ENCODE measurements at regions not wholly inside any gene's neighbourhood (a gene's known extent, or its start where the extent isn't known, plus 50 kb on each side); places are given as distances from the start of the nearest gene placed in this dataset.

DNA sequence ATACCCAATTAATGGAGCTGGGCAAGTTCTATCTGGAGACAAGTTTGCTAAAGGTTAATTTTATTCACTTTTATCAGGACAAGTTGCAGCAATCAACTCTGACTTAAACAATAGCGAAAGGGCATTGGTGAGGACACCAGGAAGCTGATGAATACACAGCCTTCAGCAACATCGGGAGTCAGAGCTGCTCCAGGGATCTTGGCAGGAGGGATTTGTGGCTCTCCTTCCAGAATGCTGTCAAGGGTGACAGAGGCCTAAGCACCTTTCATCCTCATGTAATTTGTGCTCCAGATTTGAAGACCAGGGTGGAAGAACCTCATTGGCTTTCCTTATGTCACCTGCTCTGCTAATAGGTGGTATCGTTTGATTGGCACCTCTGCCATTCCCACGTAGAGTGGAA lies 485.6 kb downstream of the NPIPA7 start:
- ChIA-PET CTCF (no interaction called here), POLR2A (no interaction called here)

DNA sequence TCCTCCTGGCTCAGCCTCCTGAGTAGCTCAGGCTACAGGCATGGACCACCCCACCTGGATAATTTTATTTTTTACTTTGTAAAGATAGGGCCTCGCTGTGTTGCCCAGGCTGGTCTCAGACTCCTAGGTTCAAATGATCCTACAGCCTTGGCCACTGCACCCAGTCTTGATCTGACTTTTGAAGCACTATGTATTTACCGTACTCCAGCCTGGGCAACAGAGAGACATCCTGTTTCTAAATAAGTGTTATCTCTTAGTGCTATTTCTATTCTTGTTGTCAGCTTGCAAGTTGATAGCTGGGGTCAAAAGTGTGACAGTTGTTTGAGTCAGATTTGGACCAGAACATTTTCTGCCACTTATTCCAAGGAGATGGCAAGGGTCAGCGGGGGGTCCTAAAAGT lies 486.4 kb downstream of the NPIPA7 start:
- CTCF ChIA-PET: no interaction called here

DNA sequence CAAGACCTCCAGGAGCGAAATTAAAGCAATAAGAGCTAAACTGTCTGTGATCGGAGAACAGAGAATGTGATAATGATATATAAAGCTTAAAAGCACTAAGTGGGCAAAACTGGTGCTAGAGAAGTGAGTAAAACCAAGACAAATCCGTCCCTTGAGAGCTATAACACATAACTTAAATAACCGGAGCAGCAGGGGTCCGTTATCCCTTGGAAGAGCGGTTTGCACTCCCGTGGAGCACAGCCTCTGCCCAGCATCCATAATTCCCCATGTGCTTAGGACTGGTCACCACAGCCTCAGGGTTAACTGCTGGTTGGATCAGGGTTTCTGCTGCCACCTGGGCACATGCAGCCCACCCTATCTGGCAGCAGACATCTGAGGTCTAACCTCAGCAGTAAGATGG lies 489.0 kb downstream of the NPIPA7 start:
- ChIA-PET CTCF (no interaction called here), POLR2A (no interaction called here)

More for the DNA sequence above, 486.4 kb downstream of the NPIPA7 start:
- POLR2A ChIA-PET: no interaction called here

DNA sequence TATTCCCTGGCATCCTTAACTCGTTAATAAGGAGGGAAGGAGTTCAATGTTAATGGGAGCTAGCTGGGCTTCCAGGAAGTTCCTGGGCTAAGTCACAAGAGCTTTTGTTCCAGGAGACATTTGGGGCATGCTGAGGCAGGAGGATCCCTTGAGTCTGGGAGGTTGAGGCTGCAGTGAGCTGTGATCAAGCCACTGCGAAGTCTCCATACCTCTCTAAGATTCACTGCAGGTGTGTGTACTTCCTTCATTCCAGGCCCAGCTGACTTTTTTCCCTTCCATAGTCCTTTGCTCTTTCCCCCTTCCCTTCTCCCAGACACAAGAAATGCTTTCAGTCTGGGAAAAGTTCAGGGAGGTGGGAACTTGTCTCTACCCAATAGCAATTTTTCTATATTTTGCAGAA lies 489.8 kb downstream of the NPIPA7 start:
- CTCF ChIA-PET: no interaction called here
- POLR2A ChIA-PET: interaction anchor here (0.7 kb wide), 1 partner anchor 529 kb away, joined by 3 read pairs; no protein-coding TSS in a partner anchor

DNA sequence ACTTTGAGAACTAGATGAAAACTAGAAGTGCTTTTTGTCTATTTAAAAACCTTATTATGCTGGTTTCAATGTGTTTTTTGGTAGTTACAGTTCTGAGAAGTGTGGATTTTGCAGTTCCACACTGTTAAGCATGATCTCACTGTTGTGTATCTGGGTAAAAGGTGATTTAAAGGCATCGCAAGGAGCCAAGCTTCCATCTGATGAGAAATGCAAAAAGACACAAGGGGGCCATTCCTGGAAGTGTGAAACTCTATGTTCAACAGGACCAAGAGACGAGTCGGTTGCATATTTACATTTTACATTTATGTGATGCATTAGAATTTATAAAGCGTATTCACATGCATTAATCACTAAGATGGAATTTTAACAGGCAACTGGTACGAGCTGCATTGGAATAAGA lies 490.8 kb downstream of the NPIPA7 start:
- CTCF ChIA-PET: no interaction called here
- POLR2A ChIA-PET: no interaction called here

DNA sequence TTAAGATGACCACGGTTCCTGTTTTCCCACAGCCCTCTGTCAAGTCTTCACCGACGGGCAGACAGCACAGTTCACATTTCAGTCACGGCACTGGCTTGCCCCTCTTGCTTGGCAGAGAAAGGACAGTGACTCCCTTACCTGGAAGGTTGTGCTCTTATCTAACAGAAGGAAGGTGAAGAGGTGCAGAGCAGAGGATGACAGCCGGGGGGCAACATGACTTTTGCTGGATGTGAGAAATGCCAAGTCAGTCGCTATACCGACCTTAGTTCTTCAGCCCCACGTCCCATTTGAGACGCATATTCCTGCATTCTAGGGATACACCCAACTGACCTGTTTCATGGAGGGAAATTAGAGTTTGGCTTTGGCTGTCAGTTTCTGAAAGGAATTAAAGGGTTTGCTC lies 492.3 kb downstream of the NPIPA7 start:
- ChIA-PET CTCF (no interaction called here), POLR2A (no interaction called here)

DNA sequence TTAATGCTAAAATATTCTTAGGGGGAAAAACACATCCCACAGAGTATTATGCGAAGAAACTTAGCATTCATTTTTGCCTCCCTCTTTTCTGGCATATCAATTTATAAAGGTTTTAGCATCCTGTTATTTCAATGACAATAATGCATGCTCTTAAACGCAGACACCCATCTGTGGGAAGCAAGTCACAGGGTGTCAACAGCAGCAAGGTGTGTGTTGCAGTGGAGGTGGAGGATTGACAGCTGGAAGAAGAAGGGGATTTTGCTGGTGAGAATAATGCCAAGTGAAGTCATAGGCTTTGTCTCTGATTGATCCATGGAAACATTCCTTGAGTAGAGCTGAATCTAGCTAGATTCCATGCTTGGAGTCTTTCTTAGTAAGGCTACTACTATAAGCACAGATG lies 498.1 kb downstream of the NPIPA7 start:
- CTCF ChIA-PET: no interaction called here

DNA sequence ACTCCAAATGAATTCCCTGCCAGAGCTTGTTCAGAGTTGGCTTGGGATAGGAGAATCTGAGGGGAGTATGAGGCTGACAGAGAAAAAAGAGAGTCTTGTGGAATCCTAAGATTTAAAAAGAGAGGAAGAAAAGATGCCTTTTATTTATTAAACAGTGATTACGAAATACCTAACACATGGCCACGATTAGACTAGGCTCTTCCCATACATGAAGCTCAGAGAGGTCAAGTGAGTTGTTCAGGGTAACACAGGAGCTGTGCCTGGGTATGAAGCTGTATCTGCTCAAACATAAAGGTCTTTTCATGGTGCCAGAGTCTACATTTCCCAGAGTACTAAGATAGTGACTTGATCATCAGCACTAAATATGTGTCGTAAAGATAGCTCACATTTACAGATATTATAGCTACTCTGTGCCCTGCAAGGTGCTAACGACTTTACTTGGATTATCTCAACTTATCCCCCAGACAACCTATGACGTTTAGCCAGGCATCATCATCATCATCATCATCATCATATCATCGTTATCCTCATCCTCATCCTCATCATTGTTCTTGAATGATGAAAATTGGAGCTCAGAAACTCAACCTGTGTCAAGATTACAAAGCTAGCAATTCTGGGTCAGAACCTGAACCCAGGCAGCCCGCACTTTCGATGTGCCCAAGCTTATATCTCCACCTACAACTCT lies 500.8 kb downstream of the NPIPA7 start:
- ChIA-PET CTCF (no interaction called here), POLR2A (no interaction called here)

More for the DNA sequence above, 498.1 kb downstream of the NPIPA7 start:
- POLR2A ChIA-PET: no interaction called here

DNA sequence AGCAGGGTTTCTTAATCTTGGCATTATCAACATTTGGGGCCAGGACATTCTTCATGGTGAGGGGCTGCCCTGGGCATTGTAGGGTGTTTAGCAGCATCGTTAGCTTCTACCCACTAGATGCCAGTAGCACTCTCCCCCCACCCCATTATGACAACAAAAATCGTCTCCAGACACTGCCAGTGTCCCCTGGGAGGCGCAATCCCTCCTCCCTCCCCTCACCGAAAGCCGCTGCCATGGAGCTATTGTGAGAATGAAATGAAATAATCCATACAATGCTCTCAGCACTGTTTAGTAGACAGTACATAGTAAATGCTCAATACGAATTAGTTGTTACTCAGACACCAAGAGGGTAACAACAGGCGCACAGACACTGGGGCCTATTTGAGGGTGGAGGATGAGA lies 502.9 kb downstream of the NPIPA7 start:
- ChIA-PET POLR2A (no interaction called here), CTCF (interaction anchor here (0.6 kb wide), 1 partner anchor 38 kb away, joined by 3 read pairs; no protein-coding TSS in a partner anchor)

DNA sequence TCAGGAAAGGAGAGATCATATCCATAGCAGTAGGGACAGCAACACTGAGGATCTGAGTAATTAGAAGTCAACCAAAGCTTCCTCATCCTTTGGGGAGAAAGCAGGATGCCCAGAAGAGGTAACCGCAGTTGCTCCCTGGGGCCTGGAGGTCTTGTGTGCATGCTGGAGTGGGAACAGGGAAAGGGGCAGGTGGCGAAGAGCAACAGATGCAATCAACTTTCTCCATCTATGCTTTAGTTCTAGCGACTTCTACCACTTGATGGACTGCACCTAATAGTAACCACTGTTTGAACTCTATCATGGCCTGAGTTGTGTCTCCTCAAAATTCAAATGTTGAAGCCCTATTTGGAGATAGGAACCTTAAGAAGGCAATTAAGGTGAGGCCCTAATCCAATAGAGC lies 503.8 kb downstream of the NPIPA7 start:
- POLR2A ChIA-PET: no interaction called here
- CTCF ChIA-PET: no interaction called here

DNA sequence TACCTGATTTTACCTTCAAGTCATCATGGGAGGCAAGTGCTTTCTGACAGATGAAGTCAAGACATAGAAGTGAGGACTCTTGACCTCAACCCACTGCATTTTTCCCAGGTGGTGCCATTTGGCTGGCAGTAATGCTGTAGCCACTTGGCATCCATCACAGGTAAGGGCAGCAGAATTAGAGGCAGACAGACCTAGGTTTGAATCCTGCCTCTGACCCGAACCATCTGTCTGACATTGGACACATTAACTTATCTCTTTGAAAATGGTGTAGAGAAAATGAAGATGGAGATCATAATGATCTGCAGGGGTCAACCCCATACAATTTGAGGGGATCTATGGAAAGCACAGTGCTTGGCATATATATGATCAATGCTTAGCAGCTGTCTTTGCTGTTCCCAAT lies 505.5 kb downstream of the NPIPA7 start:
- ChIA-PET POLR2A (no interaction called here), CTCF (no interaction called here)

DNA sequence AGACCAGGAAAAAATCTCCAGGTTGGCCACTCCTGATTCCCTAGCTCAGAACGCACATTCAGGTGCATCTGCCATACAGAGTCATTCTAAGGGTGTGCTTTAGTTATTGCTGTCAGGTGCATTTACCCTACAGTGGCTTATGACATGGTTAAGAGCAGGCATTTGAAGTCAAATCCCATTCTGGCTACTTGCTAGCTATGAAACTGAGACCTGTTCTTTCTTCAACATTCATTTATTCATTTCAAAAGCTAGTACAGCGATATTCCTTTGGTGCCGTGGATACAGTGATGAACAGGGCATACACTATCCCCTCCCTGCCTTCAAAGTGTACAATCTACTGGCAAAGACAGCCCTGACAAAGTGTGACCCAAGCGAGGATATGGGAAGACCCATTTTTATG lies 508.3 kb downstream of the NPIPA7 start:
- ChIA-PET POLR2A (no interaction called here), CTCF (no interaction called here)

DNA sequence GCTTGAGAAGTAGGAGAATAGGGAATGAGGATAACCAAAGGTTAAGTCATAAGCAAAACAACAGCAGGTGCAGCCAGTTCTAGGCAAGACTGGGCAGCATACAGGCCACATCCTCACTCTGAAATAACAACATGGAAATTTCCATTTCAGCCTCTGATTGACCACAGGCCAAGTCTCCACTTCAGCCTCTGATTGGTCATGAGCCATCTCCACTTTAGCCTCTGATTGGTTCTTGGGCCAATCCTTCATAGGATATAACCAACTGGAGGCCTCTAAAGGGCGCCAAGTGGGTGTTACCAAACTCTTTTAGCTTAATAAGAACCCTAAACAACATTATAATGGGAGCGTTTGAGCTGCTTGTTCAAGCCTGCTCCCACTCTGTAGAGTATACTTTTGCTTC lies 512.0 kb downstream of the NPIPA7 start:
- POLR2A ChIA-PET: no interaction called here
- CTCF ChIA-PET: no interaction called here

DNA sequence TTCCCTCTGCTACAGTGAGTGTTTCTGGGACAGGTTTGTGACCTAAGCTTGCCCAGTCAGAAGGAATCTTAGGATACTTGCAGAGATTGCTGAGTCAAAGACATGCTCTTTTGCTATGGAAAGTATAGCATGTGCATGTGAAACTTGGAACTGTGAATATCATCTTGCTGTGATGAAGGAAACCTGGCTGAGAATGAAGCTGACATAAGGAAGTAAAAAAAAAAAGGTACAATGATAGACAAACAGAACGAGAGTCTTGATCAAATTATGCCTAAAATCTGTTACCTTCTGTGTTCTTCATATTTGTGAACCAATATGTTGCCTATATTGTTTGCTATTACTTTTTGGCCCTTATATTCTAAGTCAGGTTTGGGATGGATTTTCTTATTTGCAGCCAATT lies 525.7 kb downstream of the NPIPA7 start:
- CTCF ChIA-PET: no interaction called here
- POLR2A ChIA-PET: no interaction called here

DNA sequence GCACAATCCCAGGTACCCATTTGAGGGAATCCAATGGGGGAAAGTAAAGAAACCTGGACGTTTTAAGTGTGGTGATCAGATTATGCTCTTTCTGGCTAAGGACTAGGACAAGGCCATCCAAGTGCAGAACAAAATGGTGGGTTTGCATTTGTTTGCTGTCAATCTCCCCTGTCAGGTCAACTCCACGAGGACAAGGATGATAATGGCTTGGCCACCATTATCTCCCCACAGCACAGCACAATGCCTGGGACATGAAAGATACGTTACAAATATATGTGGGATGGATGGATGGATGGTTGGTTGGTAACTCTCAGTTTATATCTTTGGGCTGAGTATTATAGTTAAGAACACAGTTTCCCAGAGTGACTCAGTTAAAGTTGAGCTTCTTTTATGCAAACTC lies 526.9 kb downstream of the NPIPA7 start:
- ChIA-PET POLR2A (no interaction called here), CTCF (no interaction called here)

DNA sequence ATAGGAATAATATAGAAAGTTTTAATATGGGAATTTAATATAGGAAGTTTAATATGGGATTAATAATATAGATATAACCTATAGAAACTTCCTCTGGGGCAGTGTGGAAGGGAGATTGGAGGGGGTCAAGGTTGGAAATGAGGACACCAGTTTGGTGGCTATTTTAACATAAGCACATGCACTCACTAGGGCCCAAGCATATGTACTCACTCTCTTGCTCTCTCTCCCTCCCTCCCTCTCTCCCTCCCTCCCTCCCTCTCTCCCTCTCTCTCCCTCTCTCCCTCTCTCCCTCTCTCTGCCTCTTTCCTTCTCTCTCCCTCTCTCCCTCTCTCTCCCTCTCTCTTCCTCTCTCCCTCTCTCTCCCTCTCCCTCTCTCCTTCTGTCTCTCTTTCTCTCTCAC lies 528.1 kb downstream of the NPIPA7 start:
- CTCF ChIA-PET: no interaction called here
- POLR2A ChIA-PET: no interaction called here

DNA sequence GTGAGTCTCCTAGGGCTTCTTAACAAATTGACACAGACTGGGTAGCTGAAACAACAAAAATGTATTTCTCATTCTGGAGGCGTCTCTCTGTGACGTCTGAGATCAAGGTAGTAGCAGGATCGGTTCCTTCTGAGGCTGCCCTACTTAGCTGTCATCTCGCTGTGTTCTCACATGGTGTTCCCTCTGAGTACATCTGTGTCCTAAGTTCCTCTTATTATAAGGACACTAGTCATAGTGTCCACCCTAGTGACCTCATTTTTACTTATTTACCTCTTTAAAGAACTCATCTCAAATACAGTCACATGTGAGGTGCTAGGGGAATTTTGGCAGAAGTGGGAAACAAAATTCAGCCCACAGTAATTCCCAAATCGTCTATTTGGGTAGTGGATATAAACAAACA lies 529.1 kb downstream of the NPIPA7 start:
- ChIA-PET CTCF (no interaction called here), POLR2A (no interaction called here)

DNA sequence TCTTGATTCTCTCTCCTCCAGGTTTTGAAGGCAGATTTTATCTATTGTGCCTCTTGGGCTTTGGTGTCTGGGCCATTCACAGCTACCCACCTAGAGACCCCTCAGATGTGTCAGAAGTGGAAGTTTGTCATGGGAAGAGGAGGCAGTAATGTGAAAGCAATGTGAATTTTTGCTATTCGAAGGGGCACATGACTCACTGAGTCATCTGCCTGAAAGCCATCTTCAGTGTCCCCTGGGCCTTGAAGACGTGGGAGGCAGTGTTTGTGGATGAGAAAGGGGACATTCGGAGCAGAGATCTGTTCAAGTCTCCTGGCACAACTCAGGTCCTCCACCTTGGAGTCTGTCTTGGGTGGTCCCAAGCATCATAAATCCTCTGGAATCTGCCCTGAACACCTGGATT lies 530.2 kb downstream of the NPIPA7 start:
- ChIA-PET CTCF (no interaction called here), POLR2A (no interaction called here)

DNA sequence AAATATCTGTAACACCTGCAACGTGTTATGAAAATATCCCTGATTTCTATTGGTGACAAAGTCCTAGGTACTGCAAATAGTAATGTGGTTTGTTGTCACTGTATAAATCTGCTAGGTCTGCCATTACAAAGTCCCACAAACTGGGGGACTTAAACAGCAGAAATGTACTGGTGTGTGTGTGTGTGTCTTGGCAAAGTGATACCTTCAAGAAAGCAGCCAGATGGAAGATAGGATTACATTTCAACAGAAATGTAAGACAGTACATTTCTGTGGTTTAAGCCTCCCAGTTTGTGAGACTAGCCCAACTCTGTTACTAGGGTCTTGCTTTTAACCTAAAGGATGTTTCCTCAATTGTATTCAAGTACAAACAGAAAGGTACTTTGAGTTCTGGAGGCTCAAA lies 531.7 kb downstream of the NPIPA7 start:
- CTCF ChIA-PET: no interaction called here

DNA sequence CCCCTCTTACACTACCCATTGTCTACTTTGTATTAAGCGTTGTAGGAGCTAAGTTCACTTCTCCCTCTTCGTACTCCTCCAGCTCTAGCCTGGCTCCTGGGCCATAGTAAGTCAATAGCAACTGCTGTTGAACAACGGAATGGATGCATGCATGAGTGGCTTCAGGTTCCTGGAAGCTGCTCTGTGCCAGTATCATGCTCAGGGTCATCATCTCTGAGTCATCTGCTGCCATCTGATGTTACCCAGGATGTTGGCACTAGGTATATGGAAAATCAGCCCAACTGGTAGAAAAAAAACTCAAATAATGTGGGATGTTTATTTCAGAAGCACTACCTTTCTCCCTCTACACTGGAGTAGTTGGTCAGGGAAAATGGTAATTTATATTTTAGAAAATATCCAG lies 536.8 kb downstream of the NPIPA7 start:
- CTCF ChIA-PET: no interaction called here
- POLR2A ChIA-PET: no interaction called here

More for the DNA sequence above, 531.7 kb downstream of the NPIPA7 start:
- POLR2A ChIA-PET: no interaction called here

DNA sequence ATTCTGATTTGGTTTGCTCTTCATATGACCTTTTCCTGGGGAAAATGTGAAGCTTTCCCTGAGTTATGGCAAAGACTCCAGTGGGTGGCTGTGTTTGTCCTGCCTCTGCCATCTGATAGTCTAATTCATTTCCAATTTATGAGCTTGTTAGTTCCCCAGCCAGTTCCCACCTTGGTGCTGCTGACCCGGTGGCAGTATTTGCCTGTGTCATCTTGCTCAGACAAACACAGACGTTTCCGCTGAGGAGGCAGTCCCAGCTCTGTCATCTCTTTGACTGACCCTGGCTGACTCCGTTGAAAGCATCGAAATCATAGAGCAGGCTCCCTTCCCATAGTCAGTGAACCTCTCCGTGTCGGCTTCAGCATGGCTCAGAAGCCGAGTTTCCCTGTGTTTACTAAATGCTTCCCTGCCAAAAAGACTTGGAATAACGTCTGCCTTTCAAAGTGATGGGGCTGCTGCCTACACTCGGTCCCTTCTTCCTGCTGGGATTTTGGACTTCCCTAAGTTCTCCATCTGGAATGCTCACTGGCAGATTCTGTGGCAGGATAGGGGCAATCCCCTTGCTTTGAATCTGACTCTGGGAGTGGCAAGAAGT lies 538.3 kb downstream of the NPIPA7 start:
- POLR2A ChIA-PET: no interaction called here
- CTCF ChIA-PET: no interaction called here

DNA sequence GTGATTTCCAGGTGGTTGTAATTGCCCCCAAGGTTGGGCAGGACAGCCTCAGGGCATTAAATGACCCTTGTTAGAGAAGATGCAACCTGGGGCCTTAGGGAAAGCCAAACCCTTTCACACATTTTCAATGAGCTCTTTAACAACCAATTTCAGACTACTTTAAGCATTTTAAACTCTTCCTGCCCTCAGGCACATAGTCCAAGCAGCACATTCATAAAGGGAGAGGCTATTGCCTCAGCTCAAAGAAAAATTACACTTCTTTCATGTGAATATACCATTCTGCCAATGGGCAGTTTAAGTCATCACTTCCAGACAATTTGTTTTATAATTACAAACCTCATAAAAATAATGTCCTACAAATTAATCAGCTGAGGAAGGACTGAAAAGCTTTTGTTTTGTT lies 544.5 kb downstream of the NPIPA7 start:
- POLR2A ChIA-PET: no interaction called here

More for the DNA sequence above, 544.5 kb downstream of the NPIPA7 start:
- CTCF ChIA-PET: no interaction called here
